Nephron progenitor cell (in vitro differentiated cells): ENCODE measurements at regions not wholly inside any gene's neighbourhood (a gene's known extent, or its start where the extent isn't known, plus 50 kb on each side); places are given as distances from the start of the nearest gene placed in this dataset.

Experiments
- DNase-seq: peaks from one replicate; pipeline ENCODE4 v3.0.0; 2021
- H3K27ac Mint-ChIP-seq: 2 replicates; pipeline ENCODE4 v1.8.0; 2021; ENCODE audit warnings: mild to moderate bottlenecking, moderate library complexity, mixed read lengths
- H3K27me3 Mint-ChIP-seq: 2 replicates; pipeline ENCODE4 v1.8.0; 2021; ENCODE audit warnings: mild to moderate bottlenecking, low read depth, mixed read lengths; ENCODE audit not compliant: poor library complexity
- H3K36me3 Mint-ChIP-seq: 2 replicates; pipeline ENCODE4 v1.8.0; 2021; ENCODE audit warnings: low read depth, mixed read lengths
- H3K4me1 Mint-ChIP-seq: 2 replicates; pipeline ENCODE4 v1.8.0; 2021; ENCODE audit warnings: mixed read lengths
- H3K4me3 Mint-ChIP-seq: 2 replicates; pipeline ENCODE4 v1.8.0; 2021; ENCODE audit warnings: mild to moderate bottlenecking, moderate library complexity, mixed read lengths
- H3K9me3 Mint-ChIP-seq: 2 replicates; pipeline ENCODE4 v1.8.0; 2021; ENCODE audit warnings: mild to moderate bottlenecking, moderate library complexity, mixed read lengths
- TF ChIP-seq, protein P1 (sequence below): fragments of 200-600 bp; sonication (generic); IDR thresholded peaks from 2 replicates; pipeline ENCODE4 v1.5.0; 2021; ENCODE audit warnings: antibody characterized with exemption

DNA sequence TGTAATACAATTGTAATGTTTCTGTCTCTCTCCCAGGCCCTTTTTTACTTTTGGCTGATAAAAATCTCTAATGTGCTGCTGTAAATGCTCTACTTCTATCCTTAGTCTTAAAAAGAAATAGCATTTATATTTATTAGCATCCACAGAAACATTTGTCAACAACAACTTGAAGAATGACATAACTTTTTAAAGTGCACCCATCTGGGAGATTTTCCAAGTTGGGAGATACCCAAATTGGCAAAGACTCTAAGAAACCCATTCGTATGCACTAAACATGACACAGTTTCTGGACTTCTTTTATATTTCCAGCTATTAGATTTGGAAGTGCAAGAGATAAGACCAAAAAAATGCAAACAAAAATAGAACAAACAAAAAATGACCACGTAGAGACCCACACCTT, 2287.4 kb upstream of the WWC1 start:
- H3K36me3 Mint-ChIP-seq = no peaks in the 10 kb centered on the region

DNA sequence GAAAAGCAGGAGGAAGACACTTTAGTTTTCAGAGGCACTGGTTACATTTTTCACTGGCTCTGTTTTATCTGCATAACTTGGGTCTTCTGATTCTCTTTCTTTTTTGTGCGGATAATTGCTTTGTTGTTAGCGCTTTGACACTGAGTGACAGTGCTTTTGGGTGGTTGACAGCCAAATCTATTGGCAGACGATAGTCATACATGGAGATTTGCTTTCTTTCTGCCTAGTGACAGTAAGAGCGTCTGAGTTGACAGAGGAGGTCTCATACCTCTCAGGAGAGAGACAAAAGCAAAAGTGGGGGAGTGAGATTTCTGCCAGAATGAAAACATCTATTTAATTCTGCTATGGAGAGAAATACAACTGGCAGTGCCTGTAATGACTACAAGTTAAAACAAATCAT, 2278.0 kb upstream of the WWC1 start:
- Mint-ChIP-seq H3K27me3 (no peaks in the 10 kb centered on the region), H3K4me3 (no peak overlapping the region), H3K36me3 (no peaks in the 10 kb centered on the region), H3K4me1 (no peaks in the 10 kb centered on the region), H3K27ac (no peak overlapping the region), H3K9me3 (no peaks in the 10 kb centered on the region)
- TF ChIP-seq, protein P1, sequence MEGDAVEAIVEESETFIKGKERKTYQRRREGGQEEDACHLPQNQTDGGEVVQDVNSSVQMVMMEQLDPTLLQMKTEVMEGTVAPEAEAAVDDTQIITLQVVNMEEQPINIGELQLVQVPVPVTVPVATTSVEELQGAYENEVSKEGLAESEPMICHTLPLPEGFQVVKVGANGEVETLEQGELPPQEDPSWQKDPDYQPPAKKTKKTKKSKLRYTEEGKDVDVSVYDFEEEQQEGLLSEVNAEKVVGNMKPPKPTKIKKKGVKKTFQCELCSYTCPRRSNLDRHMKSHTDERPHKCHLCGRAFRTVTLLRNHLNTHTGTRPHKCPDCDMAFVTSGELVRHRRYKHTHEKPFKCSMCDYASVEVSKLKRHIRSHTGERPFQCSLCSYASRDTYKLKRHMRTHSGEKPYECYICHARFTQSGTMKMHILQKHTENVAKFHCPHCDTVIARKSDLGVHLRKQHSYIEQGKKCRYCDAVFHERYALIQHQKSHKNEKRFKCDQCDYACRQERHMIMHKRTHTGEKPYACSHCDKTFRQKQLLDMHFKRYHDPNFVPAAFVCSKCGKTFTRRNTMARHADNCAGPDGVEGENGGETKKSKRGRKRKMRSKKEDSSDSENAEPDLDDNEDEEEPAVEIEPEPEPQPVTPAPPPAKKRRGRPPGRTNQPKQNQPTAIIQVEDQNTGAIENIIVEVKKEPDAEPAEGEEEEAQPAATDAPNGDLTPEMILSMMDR = no peak
- DNase-seq = no peak

More for the DNA sequence above, 2287.4 kb upstream of the WWC1 start:
- H3K9me3 Mint-ChIP-seq = no peaks in the 10 kb centered on the region
- no peak overlapping the region for H3K4me3 Mint-ChIP-seq
- no peak overlapping the region for H3K27ac Mint-ChIP-seq
- DNase-seq = no peak
- no peaks in the 10 kb centered on the region for H3K4me1 Mint-ChIP-seq
- TF ChIP-seq, protein P1 = no peak
- H3K27me3 Mint-ChIP-seq = no peaks in the 10 kb centered on the region

DNA sequence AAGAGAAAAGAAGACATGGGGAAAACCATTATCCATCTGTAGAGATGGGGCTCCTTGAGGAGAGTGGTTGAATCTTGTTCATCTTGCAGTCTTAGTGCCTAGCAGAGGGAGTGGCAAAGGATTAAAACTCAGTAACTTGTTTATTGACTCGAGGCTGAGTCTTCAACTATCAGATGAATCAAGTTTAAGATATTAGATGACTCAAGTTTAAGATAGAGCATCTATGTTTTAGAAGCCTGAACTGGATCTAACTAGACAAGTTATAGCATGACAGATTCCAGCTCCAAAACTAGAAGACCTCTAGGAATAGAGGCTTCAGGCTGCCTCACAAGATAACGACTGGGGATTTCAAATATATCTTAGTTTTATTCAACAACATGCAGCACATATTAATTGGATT, 2277.2 kb upstream of the WWC1 start:
- Mint-ChIP-seq H3K4me1 (no peaks in the 10 kb centered on the region), H3K27me3 (no peaks in the 10 kb centered on the region), H3K27ac (no peak overlapping the region), H3K36me3 (no peaks in the 10 kb centered on the region), H3K9me3 (no peaks in the 10 kb centered on the region), H3K4me3 (no peak overlapping the region)
- no peak for DNase-seq
- TF ChIP-seq, protein P1 = no peak

DNA sequence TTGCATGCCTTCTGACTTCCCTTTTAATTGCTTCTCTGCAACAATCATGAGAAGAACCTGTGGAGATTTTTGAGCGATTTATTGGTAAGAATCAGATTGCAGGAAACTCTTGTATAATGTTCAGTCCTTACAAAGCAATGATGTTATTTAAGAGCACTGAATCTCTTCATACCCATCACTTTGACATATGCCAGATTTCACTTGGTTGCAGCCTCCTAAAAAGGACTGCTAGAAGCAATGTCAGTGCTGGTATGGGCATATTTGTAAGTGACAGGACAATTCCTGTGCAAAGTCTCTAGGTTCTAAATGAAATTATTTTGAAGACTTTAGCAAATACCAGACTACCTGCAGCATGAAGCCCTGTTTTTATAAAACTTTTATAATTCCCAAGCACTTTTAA, 2272.7 kb upstream of the WWC1 start:
- Mint-ChIP-seq H3K4me3 (no peak overlapping the region), H3K27me3 (no peaks in the 10 kb centered on the region), H3K9me3 (no peaks in the 10 kb centered on the region), H3K27ac (no peak overlapping the region), H3K36me3 (no peaks in the 10 kb centered on the region), H3K4me1 (no peaks in the 10 kb centered on the region)
- TF ChIP-seq, protein P1 = no peak
- DNase-seq = no peak

DNA sequence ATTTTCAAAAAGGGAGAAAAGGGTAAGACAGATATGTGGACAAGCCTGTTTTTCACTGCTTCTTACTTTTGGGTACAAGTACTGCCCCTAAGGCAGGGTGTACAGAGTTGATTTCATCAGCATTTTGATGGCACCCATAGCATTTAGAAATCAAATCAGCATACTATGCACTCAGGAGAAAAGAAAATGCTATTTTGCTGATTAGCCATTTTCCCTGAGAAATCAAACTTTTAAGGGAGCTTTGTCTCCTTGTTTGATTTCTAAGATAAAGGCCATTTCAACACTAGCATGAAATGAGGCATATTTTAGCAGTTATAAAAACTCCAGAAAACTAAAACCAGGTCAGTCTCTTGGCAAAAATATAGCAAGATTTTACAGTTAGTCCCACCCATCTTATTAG, 2269.4 kb upstream of the WWC1 start:
- Mint-ChIP-seq H3K27ac (no peak overlapping the region), H3K9me3 (no peaks in the 10 kb centered on the region), H3K4me1 (no peaks in the 10 kb centered on the region), H3K27me3 (peaks cover 4% of the 10 kb centered on the region), H3K4me3 (no peak overlapping the region), H3K36me3 (no peaks in the 10 kb centered on the region)
- TF ChIP-seq, protein P1 = no peak
- DNase-seq = no peak

DNA sequence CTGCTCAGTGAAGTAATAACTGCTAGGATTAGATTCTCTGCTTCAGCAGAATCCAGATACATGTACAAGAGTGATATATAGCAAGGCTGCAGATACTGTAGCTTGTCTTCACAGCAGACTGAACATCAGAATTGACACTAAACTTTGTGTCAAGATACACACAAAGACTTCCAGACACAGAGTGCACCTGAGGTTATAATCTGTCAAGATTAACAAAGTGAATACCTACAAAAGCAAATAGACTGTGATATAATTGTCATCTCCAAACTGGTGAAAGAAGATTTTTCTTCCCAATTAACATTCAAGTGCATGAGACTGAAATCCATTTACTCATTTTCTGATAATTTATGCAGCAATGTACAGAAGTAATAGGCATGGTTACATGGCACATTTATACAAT, 2266.5 kb upstream of the WWC1 start:
- TF ChIP-seq, protein P1 = no peak
- no peak for DNase-seq
- H3K36me3 Mint-ChIP-seq = no peaks in the 10 kb centered on the region
- no peak overlapping the region for H3K27ac Mint-ChIP-seq
- H3K27me3 Mint-ChIP-seq = peaks cover 4% of the 10 kb centered on the region
- no peaks in the 10 kb centered on the region for H3K4me1 Mint-ChIP-seq
- no peaks in the 10 kb centered on the region for H3K9me3 Mint-ChIP-seq
- H3K4me3 Mint-ChIP-seq = no peak overlapping the region
